ENCODE measurements at regions not wholly inside any gene's neighbourhood (a gene's known extent, or its start where the extent isn't known, plus 50 kb on each side); places are given as distances from the start of the nearest gene placed in this dataset.

DNA sequence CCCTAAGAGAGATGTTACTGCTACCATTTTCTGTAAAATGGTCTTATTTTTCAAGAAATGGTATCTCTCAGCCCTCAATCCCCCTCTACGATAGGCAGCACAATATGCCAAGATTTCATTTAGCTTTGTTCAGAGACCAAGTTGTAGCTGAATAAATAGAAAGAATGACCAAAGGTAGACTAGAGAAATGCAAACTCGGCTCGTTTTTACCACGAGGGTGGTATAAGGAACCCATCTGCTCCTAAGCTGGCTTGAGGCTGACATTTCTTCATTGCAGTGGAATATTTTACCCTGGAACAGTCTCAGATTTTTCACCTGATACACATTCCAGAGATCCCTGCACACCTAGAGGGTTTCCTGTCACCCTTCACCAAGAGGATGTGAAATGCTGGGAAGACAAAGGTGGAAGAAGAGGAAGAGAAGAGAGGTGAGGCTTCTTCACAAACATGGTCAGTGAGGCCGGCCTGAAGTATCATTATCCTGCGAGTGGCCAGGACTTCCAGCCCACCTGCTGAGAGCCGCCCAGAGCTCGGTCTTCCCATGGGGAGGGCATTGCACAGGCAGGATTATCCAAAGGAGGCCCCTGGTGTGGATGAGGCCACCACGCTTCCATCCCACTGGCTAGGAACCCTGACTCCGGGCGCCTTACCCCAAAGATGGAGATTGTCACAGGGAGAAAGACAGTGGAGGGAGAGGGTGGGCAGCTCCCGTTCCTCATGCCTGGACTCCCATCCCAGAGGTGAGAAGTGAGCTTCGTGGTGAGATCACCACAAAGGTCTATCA is 57.1 kb upstream of the AFDN start:
- no peak for DNase-seq

DNA sequence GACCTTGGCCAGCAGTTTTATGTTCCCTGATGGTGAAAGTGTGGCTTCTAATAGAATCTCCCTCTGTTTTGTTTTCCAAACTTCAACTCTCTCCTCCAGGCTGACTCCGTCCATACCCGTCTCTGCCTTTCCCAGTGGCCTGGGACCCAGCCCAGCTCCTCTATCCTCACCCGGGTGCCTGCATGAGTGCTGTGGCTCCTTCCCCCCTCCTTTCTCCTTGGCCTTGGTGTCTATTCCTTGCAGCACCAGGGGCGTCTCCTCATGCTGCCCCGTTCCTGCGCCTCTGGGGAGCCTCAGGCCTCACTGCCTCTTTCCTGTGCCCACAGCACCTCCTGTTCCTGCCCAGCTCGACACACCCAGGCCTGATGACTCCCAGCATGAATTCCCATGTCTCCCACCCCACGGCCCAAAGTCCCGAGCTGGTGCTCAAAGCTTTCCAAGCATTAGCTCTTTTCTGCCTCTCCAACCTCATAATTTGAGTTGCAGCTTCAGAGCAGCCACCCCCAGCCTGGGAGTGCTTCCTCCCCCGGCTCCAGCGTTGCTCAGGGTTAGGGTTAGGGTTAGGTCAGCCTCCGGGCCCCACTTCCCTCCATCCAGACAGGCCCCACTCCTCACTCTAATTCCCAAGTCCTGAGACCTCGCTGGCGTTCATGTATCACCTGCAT is 56.3 kb upstream of the AFDN start:
- no peak for DNase-seq

DNA sequence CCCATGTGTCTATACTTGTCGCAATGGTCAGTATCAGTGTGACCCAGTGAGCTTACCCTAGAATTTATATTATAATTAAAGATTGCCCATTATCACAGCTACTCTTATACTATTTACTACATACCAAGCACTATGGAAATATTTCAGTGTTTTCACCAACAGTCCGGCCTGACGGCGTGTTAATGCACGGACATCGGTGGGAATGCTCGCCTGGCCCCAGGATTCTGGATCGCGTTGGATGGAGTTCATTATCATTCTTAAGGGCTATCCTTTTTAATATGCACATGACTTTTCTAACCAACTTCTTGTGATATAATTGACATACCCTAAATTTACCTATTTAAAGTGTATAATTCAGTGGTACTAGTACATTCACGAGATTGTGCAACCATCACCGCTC is 51.8 kb upstream of the AFDN start:
- DNase-seq: no peak

- DNase-seq: no peak
These were observed 49.6 kb upstream of the AFDN start for GRCh38 chr6:167776906-167777627.
